Left cardiac atrium (tissue), 4 donors: ENCODE measurements at regions not wholly inside any gene's neighbourhood (a gene's known extent, or its start where the extent isn't known, plus 50 kb on each side); places are given as distances from the start of the nearest gene placed in this dataset.
"Not testable (repeated sequence)": the region's sequence is repeated elsewhere in the genome, so short reads cannot be mapped to it uniquely, and the experiment has no call there.

ENCODE experiments used
- ATAC-seq, 2 donors: fragments of 200-7000 bp; cut with Tn5 transposase; one replicate each; pipeline ENCODE4 v1.9.1; 2020; ENCODE audit warnings: mild to moderate bottlenecking in 2 of 2, moderate library complexity in 2 of 2
- DNase-seq: peaks from one replicate; pipeline ENCODE4 v3.0.0-alpha.2; 2020
- intact Hi-C, 2 donors: fragments of 100-400 bp; cut with DNase I; formaldehyde crosslinking; loops; one replicate each; pipeline versions ENCODE4 v1.14.1 to v1.15.1; 2022 to 2023
- donor health status: DM: no; HTN: yes; CAD: no.
- donor health status: DM: no; HTN: yes; CAD: no; lungs with severe emphysema.
- donor health status: DM: yes; HTN: yes; CAD: no.
- donor health status: Dilated cardiomyopathy.

DNA sequence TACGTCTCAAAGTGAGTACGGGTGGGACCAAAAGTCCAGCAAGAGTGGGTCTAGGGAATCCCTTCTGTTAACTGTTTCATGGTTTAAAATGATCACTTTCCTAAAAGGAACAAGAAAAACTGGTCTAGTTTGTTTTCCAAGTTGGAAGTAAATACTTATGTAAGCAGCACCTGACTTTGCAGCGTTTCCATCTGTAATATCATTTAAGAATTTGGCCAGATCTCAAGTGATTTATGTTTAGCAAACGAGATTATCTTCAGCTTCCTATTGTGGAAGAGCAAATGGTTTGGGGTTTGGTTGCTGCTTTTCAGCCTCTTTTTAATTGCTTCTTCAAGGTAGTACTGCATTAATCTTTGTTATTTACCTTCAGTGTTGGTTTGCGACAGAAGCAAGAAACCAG lies 50.4 kb downstream of the FHIP1A start:
- intact Hi-C loops = no loop called here
- no peak for ATAC-seq
- DNase-seq = no peak

DNA sequence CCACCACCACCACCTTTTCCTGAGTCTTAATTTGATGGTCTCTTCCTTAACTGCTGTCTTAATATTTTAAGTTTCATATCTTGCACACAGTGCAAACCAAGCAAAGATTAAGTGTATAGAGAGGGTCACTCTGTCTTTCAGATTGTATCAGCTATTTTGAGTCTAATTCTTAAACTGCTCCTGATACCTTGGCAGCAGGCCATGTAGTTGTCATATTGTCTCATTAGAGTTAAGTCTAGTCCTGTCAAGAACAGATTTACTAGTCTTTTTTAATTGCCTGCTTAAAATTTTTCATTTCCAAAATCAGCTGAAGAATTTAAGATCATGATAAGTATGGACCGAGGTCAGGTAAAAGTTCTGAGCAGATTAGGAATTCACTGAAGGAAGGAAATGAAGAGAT lies 51.5 kb downstream of the FHIP1A start:
- DNase-seq = no peak
- no peak for ATAC-seq
- intact Hi-C loops = no loop called here

DNA sequence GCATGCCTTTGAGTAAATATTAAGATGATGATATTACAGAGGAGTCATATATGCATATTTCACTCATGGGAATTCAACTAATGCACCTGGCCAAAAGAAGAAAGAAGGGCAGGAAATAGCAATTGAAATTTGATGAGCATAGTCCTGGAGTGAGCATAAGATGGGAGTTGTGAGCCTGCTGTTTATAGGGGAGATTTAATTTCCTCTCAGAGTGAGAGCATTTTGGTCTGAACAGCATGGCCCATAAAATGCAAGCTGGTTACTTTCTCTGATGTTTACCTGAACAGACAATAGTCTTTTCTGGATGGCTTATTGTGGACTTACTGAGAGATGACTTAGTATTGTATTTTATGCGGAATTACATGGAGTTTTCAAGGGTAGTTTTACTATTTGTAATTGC lies 53.6 kb downstream of the FHIP1A start:
- no peak for DNase-seq
- ATAC-seq = no peak
- intact Hi-C loops = no loop called here

DNA sequence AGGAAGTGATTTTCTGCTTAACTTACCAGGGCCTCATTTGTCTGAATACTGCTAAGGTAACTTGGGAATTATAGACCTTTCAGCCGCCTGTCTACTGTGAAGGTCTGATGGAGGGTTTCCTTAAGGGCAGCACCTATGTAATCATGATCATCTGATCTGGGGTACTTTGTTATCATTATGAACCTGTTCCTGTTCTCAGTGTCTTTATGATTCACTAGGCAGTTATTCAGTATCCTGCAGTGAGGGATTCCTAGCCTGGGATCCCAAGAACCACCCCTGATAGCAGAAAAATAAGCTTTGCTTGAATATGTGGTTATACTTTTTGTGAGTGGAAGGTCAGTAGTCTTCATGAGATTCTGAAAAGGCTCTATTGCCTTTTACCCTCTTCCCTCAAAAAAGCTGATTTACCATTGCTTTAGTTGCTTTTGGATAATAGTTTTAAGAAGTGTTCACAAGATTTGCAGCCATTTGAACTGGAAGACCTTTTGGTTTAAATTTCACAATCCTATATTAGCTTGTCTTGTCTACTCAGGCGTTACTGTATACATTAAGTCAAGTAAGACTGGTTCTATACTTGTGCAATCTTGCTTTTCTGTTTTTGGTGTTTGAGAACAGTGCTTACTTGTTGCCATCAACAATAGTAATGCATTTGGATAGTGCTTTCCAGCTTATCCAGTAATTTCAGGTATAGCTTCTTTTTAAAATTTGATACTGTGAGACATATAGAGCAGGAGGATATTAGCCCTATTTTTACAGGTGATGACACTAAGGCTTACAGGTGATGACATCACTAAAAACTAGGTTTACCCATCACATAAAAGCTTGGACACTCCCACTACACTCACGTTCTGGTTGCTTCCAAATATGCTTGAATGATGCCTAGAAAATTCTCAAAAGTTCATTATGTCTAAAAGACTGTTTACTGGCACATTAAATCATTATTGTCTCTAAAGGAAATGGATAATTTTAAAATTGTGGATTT lies 60.0 kb downstream of the FHIP1A start:
- intact Hi-C loops = no loop called here
- no peak for ATAC-seq

DNA sequence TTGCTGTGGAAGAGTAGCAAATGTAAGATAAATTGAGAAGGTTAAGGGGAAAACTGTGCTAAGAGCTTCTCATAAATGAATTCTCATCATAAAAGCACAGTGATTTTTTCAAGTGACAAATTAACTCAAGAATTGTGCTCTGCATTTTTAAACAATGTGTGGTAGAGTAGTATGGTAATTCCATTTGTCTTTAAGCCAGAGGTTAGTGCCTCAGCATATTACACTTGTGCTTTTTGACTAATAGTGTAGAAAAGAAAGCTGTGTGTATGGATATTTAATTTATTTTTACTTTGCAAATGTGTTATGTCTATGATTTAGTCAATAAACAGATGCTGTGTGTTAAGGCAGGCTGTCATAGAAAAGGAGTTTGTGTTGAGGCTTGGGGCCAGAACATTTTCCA lies 61.0 kb downstream of the FHIP1A start:
- ATAC-seq (no peak), DNase-seq (no peak)
- intact Hi-C loops = no loop called here

More for the DNA sequence above, 60.0 kb downstream of the FHIP1A start:
- no peak for DNase-seq

DNA sequence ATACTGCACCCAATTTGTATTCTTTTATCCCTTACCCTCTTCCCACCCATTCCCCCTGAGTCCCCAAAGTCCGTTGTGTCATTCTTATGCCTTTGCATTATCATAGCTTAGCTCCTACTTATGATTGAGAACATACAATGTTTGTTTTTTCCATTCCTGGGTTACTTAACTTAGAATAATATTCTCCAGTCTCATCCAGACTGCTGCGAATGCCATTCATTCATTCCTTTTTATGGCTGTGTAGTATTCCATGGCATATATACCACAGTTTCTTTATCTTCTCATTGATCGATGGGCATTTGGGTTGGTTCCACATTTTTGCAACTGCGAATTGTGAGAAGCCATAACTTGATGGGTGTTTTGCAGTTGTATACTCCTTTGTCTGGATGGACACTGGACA lies 62.8 kb downstream of the FHIP1A start:
- no peak for ATAC-seq
- DNase-seq = no peak
- intact Hi-C loops = no loop called here

DNA sequence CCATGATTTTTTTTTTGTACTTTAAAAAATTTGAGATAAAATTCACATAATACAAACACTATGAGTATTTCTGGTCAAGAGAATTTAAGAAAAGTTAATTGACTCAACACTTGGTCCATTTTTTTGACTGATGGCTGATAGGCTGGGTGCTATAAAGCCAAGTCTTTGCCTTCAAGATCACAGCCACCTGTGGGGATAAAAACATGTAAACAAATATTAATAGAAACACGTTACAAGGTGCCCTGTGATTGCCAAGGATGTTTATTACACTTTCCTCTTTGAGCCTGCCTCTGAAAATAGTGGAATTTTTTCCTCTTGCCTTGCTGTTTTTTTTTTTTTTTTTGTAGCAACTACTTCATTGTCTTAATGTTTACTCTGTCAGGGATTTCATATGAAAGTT lies 63.3 kb downstream of the FHIP1A start:
- intact Hi-C loops = no loop called here
- no peak for DNase-seq
- no peak for ATAC-seq

DNA sequence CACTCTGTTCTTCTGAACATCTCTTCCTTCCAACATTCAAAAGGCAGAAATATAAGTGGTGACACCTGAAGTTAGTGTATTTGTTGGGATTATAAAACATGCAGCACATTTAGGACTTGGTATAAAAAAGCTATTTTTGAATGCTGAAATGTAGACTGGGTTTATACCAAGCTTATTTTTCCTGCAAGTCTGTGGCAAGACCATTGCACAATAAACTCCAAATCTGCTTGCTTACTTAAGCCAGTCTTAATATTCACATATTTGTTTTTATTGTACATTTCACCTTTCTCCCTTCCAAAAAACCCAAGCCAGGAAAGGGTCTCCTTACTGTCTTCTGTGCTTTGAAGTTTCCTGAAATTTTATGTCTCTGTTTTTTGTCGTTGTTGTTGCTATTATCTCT lies 63.7 kb downstream of the FHIP1A start:
- intact Hi-C loops = no loop called here
- DNase-seq (no peak), ATAC-seq (no peak)

DNA sequence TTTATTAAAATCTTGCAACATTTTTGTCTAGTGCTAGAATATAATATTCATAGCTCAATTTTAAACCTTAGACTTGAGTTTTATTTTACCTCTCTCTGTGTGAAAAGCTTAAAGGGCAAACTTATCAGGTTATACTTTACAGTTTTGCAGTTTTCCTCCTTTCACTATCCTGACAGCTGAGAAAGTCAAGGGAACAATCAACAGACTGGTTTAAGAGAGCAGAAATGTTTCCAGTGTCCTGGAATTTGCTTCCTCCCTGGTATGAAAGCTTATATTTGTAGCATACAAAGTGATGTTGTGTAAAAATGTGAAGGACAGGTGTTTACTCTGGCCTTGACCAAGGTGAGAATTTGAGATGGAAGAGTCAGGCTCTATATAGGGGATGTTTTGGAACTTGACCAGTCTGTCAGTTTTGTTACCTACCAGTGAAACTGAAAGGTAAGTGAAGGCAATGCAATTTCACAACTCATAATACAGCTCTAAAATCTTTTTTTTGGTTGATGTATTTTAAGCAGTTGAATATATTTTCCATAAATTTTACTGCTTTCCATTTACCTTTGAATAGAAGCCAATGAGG lies 64.6 kb downstream of the FHIP1A start:
- DNase-seq (no peak), ATAC-seq (no peak)
- intact Hi-C loops = no loop called here

DNA sequence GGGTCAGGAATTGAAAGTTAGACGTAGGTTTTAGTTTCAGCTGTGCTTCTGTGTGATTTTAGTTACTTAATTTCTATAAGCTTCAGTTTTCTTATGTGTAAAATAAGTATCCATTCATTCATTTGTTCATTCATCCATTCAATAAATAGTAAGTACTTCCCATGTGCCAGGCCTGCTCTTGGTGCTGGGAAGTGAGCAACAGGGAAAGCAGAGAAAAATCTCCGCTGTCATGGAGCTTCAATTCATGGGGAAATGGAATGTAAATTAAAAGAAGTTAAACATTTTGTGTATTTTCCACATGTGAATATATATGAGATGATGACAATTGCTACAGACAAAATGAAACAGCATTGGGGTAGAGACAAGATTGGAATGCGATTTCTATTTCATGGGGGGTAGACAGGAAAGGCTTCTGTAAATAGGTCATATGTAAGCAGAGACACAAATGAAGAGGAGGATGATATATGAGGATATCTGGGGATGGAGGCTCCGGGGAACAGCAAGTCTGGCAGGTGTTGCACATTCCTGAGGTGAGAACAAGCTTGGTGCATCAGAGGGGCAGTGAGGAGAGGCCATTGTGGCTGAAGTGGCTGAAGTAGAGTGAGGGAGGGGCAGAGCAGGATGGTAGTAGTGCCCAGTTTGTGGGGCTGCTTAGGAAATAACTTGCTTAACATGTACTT lies 66.2 kb downstream of the FHIP1A start:
- DNase-seq (no peak), ATAC-seq (no peak)
- intact Hi-C loops = no loop called here

DNA sequence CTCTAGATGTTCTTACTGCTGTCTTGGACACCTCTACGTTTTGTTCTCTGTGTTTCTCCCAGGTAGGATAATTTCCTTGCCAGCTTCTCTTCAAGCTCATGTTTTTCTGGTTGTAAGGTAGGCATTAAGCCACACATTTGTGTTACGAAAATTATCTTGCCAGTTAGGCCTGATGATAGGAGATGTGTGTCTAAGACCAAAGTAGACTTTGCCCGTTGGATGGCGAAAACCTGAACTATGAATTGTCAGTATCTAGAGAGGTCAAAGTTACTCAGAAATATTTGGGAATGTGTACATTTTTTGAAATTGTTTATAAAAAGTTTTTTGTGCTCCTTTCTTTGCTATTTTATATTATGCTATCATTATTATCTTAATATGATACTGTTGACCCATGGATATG lies 72.8 kb downstream of the FHIP1A start:
- DNase-seq = no peak

DNA sequence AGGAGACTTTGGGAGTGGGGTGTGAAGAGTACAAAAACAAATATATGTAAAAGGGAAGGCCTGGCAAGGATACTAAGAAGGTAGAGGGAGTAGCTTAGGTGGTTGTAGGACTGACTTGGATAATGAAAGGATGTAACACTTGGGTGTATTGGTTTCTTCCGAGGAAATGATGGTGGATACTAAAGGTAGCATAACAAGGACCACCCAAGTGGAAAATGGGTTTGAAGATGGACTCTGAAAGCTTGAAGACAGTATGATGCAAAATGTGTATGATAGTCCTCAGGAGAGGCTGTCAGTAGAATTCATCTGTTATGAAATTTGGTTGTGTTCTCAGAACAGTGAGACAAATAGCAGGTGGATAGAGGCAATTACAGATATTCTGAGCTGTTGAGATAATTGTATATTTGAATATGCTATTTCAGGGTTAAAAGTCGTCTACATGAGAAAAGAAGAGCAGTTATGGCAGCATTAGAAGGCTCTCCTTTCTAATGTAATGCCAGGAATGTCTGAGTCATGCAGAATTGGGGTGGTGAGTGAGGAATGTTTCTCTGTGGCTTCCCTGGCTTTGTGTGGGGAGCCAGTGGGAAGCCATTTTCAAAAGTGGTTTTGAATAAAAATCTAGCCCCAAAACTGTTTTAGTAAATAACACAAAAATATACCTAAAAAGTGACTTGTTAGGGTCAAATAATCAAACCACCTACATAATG lies 75.6 kb downstream of the FHIP1A start:
- ATAC-seq = peak in 1 of 2 donors; percentile 67
- intact Hi-C loops = no loop called here
- DNase-seq = no peak

More for the DNA sequence above, 72.8 kb downstream of the FHIP1A start:
- ATAC-seq = no peak
- intact Hi-C loops = no loop called here

DNA sequence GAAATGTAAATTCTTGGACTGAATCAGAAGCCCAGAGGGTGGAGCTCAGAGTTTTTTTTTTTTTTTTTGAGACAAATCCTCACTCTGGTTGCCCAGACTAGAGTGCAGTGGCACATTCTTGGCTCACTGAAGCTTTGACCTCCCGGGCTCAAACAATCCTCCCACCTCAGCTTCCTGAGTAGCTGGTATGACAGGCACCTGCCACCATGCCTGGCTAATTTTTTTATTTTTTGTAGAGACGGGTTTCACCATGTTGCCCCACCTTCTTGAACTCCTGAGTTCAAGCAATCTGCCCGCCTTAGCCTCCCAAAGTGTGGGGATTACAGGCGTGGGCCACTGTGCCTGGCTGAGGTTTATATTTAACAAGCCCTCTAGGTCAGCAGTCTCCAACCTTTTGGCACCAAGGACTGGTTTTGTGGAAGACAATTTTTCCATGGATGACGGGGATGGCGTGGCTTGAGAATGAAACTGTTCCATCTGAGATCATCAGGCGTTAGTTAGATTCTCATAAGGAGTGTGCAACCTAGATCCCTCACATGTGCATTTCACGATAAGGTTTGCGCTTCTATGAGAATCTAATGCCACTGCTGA lies 76.7 kb downstream of the FHIP1A start:
- no peak for ATAC-seq
- intact Hi-C loops = no loop called here
- DNase-seq = no peak

DNA sequence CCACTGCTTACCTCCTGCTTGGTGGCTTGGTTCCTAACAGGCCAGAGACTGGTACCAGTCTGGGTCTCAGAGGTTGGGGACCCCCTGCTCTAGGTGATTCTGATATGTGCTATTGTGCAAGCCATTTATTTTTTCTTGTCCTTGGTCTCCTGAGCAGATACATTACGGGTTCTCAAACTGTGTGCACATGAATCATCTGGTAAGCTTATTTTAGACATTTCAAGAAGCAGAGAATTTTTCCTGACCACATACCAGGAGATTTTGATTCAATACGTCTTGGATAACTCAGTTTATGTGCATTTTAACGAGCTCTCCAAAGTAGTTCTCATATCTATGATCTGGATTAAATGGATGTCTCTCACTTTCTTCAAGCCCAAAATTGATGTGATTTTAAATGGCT lies 77.2 kb downstream of the FHIP1A start:
- DNase-seq (no peak), ATAC-seq (no peak)
- intact Hi-C loops = no loop called here

DNA sequence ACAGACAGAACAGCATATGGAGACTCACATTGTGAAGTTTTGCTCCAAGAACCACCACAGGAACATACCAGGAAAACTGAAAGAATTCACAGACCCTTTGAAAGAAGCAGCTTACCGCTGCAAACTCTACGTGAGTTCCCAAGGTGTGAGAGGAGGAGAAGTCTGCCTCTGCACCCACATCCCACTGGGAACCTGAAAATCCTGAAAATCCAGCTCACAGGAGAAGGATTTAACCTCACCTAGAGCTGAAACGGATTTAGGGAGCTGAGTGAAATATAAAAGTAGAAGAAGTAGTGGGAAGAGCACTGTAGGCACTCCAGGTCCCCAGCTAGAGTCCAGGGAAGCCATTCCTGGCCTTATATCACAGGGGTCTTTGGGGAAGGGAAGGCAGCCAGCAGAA lies 80.0 kb downstream of the FHIP1A start:
- no peak for ATAC-seq
- intact Hi-C loops = no loop called here
- no peak for DNase-seq

DNA sequence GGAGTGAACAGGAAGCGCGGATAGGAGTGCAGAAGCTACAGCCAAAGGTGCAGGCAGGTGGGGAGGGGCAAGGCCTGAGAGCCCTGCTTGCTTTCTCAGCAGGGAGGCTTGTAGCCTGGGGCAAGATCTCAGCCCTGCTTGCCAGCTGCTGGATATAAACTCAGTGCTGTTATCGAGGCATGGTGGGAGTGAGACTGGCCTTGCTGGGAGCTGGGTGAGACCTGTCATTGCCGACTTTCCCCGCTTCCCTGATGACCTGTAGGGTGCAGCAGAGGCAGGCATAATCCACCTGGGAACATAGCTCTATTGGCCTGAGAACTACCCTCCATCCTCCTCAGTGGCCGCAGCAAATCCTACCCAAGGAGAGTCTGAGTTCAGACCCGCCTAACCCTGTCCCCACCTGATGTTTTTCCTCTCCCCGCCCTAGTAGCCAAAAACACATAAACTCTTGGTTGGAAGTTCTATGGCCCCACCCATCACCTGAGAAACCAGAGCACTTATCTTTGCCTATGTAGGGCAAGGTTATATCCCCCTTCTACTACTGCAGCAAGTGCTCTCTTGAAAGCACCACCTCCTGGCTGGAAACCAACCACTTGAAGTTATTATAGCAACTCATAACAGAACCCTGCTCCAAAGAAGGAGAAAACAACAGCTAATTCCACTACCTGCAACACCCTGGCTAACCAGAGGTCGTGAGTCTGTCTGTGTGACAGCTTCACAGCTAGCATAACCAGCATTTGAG lies 80.7 kb downstream of the FHIP1A start:
- ATAC-seq (no peak), DNase-seq (no peak)
- intact Hi-C loops = no loop called here

DNA sequence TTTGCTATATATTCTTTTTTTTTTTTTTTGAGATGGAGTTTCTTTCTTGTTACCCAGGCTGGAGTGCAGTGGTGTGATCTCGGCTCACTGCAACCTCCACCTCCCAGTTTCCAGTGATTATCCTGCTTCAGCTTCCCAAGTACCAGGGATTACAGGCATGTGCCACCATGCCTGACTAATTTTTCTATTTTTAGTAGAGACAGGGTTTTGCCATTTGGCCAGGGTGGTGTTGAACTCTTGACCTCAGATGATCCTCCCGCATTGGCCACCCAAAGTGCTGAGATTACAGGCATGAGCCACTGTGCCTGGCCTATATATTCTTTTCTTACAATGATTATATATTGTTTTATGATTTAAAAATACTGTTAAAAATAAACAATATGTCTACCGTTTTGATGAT lies 86.6 kb downstream of the FHIP1A start:
- intact Hi-C loops, DNase-seq: not testable (repeated sequence)
- ATAC-seq = peak in 1 of 2 donors; percentile 22

DNA sequence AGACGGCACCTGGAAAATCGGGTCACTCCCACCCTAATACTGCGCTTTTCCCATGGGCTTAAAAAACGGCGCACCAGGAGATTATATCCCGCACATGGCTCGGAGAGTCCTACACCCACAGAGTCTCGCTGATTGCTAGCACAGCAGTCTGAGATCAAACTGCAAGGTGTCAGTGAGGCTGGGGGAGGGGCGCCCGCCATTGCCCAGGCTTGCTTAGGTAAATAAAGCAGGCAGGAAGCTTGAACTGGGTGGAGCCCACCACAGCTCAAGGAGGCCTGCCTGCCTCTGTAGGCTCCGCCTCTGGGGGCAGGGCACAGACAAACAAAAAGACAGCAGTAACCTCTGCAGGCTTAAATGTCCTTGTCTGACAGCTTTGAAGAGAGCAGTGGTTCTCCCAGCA lies 102.6 kb downstream of the FHIP1A start:
- intact Hi-C loops, DNase-seq, ATAC-seq: not testable (repeated sequence)

DNA sequence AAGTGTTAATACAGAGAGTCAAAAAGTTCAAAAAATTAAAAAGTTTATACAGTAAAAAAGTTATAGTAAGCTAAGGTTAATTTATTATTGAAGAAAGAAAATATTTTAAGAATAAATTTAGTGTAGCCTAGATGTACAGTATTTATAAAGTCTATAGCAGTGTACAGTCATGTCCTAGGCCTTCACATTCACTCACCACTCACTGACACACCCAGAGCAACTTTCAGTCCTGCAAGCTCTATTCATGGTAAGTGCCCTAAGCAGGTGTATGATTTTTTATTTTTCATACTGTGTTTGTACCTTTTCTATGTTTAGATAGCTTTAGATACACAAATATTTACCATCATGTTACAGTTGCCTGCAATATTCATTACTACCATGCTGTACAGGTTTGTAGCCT lies 108.9 kb downstream of the FHIP1A start:
- intact Hi-C loops = no loop called here
- DNase-seq (no peak), ATAC-seq (no peak)
